Osteoblast (primary cell): ENCODE measurements at regions not wholly inside any gene's neighbourhood (a gene's known extent, or its start where the extent isn't known, plus 50 kb on each side); places are given as distances from the start of the nearest gene placed in this dataset.

ENCODE experiments used
- DNase-seq: peaks from one replicate; pipeline ENCODE4 v3.0.0; 2011; ENCODE audit warnings: low spot score, mixed read lengths; ENCODE audit not compliant: insufficient read length; ENCODE audit errors: missing footprints
- H2AFZ ChIP-seq: 2 replicates; pipeline ENCODE4 v1.6.0; 2011; ENCODE audit warnings: mild to moderate bottlenecking, low read length
- H3K27ac ChIP-seq: 2 replicates; pipeline ENCODE4 v1.5.1; 2011; ENCODE audit warnings: mild to moderate bottlenecking, low read depth, low read length, moderate library complexity
- H3K27me3 ChIP-seq: 2 replicates; pipeline ENCODE4 v1.6.0; 2012; ENCODE audit warnings: mild to moderate bottlenecking, control low read depth, inconsistent platforms, low read length, moderate library complexity; ENCODE audit not compliant: insufficient read depth
- H3K36me3 ChIP-seq: 2 replicates; pipeline ENCODE4 v1.5.1; 2011; ENCODE audit warnings: mild to moderate bottlenecking, low read length, control low read depth, moderate library complexity; ENCODE audit not compliant: insufficient read depth
- H3K4me1 ChIP-seq: 2 replicates; pipeline ENCODE4 v1.5.1; 2011; ENCODE audit warnings: mild to moderate bottlenecking, low read length, control low read depth, moderate library complexity; ENCODE audit not compliant: insufficient read depth
- H3K4me2 ChIP-seq: 2 replicates; pipeline ENCODE4 v1.6.0; 2011; ENCODE audit warnings: mild to moderate bottlenecking, low read length; ENCODE audit not compliant: insufficient read depth
- H3K4me3 ChIP-seq: fragments of 200-600 bp; sonication (generic); 3 replicates; pipeline ENCODE4 v1.5.1; 2012; ENCODE audit warnings: mild to moderate bottlenecking, low read length, inconsistent platforms; ENCODE audit not compliant: insufficient read depth
- H3K79me2 ChIP-seq: 2 replicates; pipeline ENCODE4 v1.6.0; 2012; ENCODE audit warnings: mild to moderate bottlenecking, low read length, control low read depth, inconsistent platforms; ENCODE audit not compliant: insufficient read depth
- H3K9me3 ChIP-seq: 2 replicates; pipeline ENCODE4 v1.5.1; 2011; ENCODE audit warnings: low read depth, low read length, control low read depth
- H4K20me1 ChIP-seq: 2 replicates; pipeline ENCODE4 v1.6.0; 2012; ENCODE audit warnings: mild to moderate bottlenecking, low read length, control low read depth; ENCODE audit not compliant: insufficient read depth
- TF ChIP-seq, protein P1 (sequence below): IDR thresholded peaks from 2 replicates; pipeline ENCODE4 v1.5.1; 2011; ENCODE audit warnings: mild to moderate bottlenecking, low read depth, low read length, moderate library complexity; ENCODE audit errors: extremely low read depth

DNA sequence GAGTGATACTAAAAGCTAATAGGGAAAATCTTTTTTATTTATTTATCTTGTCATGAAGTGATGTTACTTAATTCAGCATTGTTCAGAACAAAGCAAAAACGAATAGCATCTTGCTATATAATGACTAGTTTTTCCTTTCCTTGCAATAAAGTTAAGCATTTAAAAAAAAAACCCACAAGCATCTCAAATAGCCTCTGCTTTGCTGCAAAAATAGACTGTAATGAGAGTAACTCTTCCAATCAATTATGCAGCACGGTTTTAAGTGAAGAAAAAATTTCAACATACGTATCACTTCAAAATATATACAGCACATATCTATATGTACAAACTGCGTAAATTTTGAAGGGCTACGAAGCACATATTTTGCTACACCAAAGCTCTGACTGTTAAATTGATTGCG lies 153.3 kb upstream of the VRK2 start:
- H3K79me2 ChIP-seq, result no peaks in the 10 kb centered on the region
- H2AFZ ChIP-seq, result no peak overlapping the region
- no peaks in the 10 kb centered on the region for H3K9me3 ChIP-seq
- H3K27ac ChIP-seq, result no peak overlapping the region
- no peaks in the 10 kb centered on the region for H3K27me3 ChIP-seq
- no peaks in the 10 kb centered on the region for H3K36me3 ChIP-seq
- TF ChIP-seq, protein P1, sequence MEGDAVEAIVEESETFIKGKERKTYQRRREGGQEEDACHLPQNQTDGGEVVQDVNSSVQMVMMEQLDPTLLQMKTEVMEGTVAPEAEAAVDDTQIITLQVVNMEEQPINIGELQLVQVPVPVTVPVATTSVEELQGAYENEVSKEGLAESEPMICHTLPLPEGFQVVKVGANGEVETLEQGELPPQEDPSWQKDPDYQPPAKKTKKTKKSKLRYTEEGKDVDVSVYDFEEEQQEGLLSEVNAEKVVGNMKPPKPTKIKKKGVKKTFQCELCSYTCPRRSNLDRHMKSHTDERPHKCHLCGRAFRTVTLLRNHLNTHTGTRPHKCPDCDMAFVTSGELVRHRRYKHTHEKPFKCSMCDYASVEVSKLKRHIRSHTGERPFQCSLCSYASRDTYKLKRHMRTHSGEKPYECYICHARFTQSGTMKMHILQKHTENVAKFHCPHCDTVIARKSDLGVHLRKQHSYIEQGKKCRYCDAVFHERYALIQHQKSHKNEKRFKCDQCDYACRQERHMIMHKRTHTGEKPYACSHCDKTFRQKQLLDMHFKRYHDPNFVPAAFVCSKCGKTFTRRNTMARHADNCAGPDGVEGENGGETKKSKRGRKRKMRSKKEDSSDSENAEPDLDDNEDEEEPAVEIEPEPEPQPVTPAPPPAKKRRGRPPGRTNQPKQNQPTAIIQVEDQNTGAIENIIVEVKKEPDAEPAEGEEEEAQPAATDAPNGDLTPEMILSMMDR, result no peak
- no peaks in the 10 kb centered on the region for H4K20me1 ChIP-seq
- H3K4me1 ChIP-seq, result peaks cover 13% of the 10 kb centered on the region
- H3K4me2 ChIP-seq, result no peak overlapping the region
- no peak overlapping the region for H3K4me3 ChIP-seq
- DNase-seq, result no peak

- Histone ChIP-seq H2AFZ (no peak overlapping the region), H3K9me3 (no peaks in the 10 kb centered on the region), H3K27ac (no peak overlapping the region), H3K79me2 (no peaks in the 10 kb centered on the region), H3K4me1 (peaks cover 13% of the 10 kb centered on the region), H3K36me3 (no peaks in the 10 kb centered on the region), H3K27me3 (no peaks in the 10 kb centered on the region), H3K4me2 (no peak overlapping the region), H3K4me3 (no peak overlapping the region), H4K20me1 (no peaks in the 10 kb centered on the region)
- TF ChIP-seq, protein P1, result no peak
- DNase-seq, result no peak
Measured at GRCh38 chr2:57893786-57894185, 152.8 kb upstream of the VRK2 start.

DNA sequence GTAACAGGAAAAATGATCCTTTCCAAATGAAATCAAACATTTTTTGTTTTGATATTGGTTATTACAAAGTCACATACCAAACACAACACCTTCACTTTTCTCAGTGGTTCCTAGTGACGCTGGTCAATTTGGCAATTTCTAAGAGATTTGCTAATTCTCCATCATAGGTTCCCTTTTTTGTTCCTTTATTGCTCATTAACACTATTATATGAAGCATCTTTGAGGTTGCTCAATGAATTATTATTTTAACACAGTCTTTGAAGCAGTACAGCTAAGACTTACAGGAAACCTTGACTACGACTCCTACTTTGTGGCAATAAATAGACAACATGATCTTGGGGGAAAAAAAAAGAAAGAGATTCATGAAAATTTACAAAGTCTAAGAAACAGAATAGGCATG lies 152.2 kb upstream of the VRK2 start:
- H3K9me3 ChIP-seq, result no peaks in the 10 kb centered on the region
- H2AFZ ChIP-seq, result no peak overlapping the region
- H3K79me2 ChIP-seq, result no peaks in the 10 kb centered on the region
- H4K20me1 ChIP-seq, result no peaks in the 10 kb centered on the region
- H3K36me3 ChIP-seq, result no peaks in the 10 kb centered on the region
- H3K4me2 ChIP-seq, result no peak overlapping the region
- no peaks in the 10 kb centered on the region for H3K27me3 ChIP-seq
- TF ChIP-seq, protein P1, result no peak
- peaks cover 13% of the 10 kb centered on the region for H3K4me1 ChIP-seq
- no peak for DNase-seq
- no peak overlapping the region for H3K27ac ChIP-seq
- H3K4me3 ChIP-seq, result no peak overlapping the region

- Histone ChIP-seq H4K20me1 (no peaks in the 10 kb centered on the region), H3K79me2 (no peaks in the 10 kb centered on the region), H3K27me3 (no peaks in the 10 kb centered on the region), H3K9me3 (no peaks in the 10 kb centered on the region), H3K36me3 (no peaks in the 10 kb centered on the region), H3K4me2 (no peak overlapping the region), H3K4me1 (no peaks in the 10 kb centered on the region), H2AFZ (no peak overlapping the region), H3K4me3 (no peak overlapping the region), H3K27ac (no peak overlapping the region)
- TF ChIP-seq, protein P1, result no peak
- DNase-seq, result no peak
Measured at GRCh38 chr2:57897920-57898319, 148.7 kb upstream of the VRK2 start.
